Retinal pigment epithelial cell (primary cell): ENCODE measurements at regions not wholly inside any gene's neighbourhood (a gene's known extent, or its start where the extent isn't known, plus 50 kb on each side); places are given as distances from the start of the nearest gene placed in this dataset.

Experiments used
- DNase-seq: peaks from one replicate; pipeline ENCODE4 v3.0.0-alpha.2; 2010; ENCODE audit warnings: low read depth
- H3K4me3 ChIP-seq: 2 replicates; pipeline ENCODE4 v1.5.1; 2011; ENCODE audit warnings: mild to moderate bottlenecking, low read length, control low read depth, moderate library complexity
- CTCF ChIP-seq: conservative IDR thresholded peaks from 2 replicates; pipeline ENCODE4 v1.5.1; 2011; ENCODE audit warnings: low read depth, low read length, control low read depth, inconsistent platforms

GRCh38 chr13:73551736-73552135 is 492.9 kb downstream of the KLF5 start:
- no peak for DNase-seq
- no peak for TF ChIP-seq CTCF
- no peak overlapping the region for H3K4me3 ChIP-seq

GRCh38 chr13:73549717-73550116 is 490.9 kb downstream of the KLF5 start:
- TF ChIP-seq CTCF, result no peak
- no peak for DNase-seq
- H3K4me3 ChIP-seq, result no peak overlapping the region

- no peak for TF ChIP-seq CTCF
- no peak overlapping the region for H3K4me3 ChIP-seq
- DNase-seq, result no peak
Observed at GRCh38 chr13:73548449-73548848, 489.6 kb downstream of the KLF5 start.

- H3K4me3 ChIP-seq, result no peak overlapping the region
- no peak for DNase-seq
- TF ChIP-seq CTCF, result no peak
Observed at GRCh38 chr13:73547239-73547638, 488.4 kb downstream of the KLF5 start.

- no peak for DNase-seq
- TF ChIP-seq CTCF, result no peak
- H3K4me3 ChIP-seq, result no peak overlapping the region
Observed at GRCh38 chr13:73544175-73544574, 485.4 kb downstream of the KLF5 start.

- no peak overlapping the region for H3K4me3 ChIP-seq
- DNase-seq, result no peak
- no peak for TF ChIP-seq CTCF
Observed at GRCh38 chr13:73542446-73542845, 483.6 kb downstream of the KLF5 start.

GRCh38 chr13:73536865-73537264 is 478.1 kb downstream of the KLF5 start:
- TF ChIP-seq CTCF, result no peak
- no peak overlapping the region for H3K4me3 ChIP-seq
- DNase-seq, result no peak
